Brain microvascular endothelial cell (primary cell): ENCODE measurements at regions not wholly inside any gene's neighbourhood (a gene's known extent, or its start where the extent isn't known, plus 50 kb on each side); places are given as distances from the start of the nearest gene placed in this dataset.

Experiments
- DNase-seq: peaks from one replicate; pipeline ENCODE4 v3.0.0-alpha.2; 2020
- H3K27ac ChIP-seq: fragments of 250-450 bp; sonication (Bioruptor Pico); 2 replicates; pipeline ENCODE4 v1.5.1; 2020; ENCODE audit warnings: mild to moderate bottlenecking, moderate library complexity
- H3K27me3 ChIP-seq: fragments of 250-450 bp; sonication (Bioruptor Pico); replicated peaks from 2 replicates; pipeline ENCODE4 v1.5.1; 2020; ENCODE audit warnings: mild to moderate bottlenecking
- H3K36me3 ChIP-seq: fragments of 250-450 bp; sonication (Bioruptor Pico); replicated peaks from 2 replicates; pipeline ENCODE4 v1.5.1; 2020; ENCODE audit warnings: mild to moderate bottlenecking
- H3K4me3 ChIP-seq: 2 replicates; pipeline ENCODE4 v1.5.1; 2011; ENCODE audit warnings: low read depth, mild to moderate bottlenecking, control low read depth, low read length, moderate library complexity
- in situ Hi-C: cut with HindIII; loops from 2 replicates; pipeline ENCODE4 v1.10.0; 2017; ENCODE audit warnings: low sequenced_read_pairs, low pct_ligation_motif_present
- TF ChIP-seq, protein P1 (sequence below): IDR thresholded peaks from 2 replicates; pipeline ENCODE4 v1.5.1; 2011; ENCODE audit warnings: low read depth, mild to moderate bottlenecking, moderate library complexity, low read length, control low read depth, inconsistent platforms; ENCODE audit errors: missing control alignments

DNA sequence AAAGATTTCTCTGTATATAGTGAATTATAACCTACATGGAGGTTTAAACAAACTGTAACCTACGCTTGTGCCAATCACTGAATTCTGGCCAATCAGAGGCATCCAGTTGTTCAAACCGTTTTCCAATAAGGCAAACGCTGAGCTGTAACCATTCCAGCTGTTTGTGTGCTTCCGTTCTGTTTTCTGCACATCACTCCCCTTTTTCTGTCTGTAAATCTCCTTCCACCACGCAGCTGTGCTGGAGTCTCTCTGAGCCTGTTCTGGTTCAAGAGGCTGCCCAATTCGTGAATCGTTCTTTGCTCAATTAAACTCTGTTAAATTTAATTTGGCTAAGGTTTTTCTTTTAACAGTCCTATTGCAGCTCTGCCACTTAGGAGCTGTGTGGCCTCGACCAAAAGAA is 552.5 kb downstream of the FGF9 start:
- TF ChIP-seq, protein P1, sequence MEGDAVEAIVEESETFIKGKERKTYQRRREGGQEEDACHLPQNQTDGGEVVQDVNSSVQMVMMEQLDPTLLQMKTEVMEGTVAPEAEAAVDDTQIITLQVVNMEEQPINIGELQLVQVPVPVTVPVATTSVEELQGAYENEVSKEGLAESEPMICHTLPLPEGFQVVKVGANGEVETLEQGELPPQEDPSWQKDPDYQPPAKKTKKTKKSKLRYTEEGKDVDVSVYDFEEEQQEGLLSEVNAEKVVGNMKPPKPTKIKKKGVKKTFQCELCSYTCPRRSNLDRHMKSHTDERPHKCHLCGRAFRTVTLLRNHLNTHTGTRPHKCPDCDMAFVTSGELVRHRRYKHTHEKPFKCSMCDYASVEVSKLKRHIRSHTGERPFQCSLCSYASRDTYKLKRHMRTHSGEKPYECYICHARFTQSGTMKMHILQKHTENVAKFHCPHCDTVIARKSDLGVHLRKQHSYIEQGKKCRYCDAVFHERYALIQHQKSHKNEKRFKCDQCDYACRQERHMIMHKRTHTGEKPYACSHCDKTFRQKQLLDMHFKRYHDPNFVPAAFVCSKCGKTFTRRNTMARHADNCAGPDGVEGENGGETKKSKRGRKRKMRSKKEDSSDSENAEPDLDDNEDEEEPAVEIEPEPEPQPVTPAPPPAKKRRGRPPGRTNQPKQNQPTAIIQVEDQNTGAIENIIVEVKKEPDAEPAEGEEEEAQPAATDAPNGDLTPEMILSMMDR = no peak

DNA sequence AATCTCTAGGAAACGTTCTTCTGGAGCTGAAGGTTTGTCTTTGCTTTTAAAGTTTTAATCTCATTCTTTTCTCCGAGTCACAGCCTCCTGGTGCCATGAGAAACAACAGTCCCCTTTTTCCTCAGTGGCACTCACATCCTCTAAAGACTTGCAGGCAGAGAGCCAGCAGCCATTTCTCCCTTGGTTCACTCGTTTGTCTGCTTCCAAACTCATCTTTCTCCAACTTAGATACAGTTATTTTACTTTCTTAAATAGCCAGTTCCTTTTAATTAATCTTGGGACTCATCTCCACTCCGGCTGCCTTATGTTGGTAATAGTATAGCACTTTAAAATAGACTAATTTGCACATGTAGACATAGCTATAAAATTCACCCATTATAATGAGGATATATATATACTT is 555.2 kb downstream of the FGF9 start:
- Histone ChIP-seq H3K27ac (no peak overlapping the region), H3K36me3 (no peaks in the 10 kb centered on the region), H3K4me3 (no peak overlapping the region), H3K27me3 (no peaks in the 10 kb centered on the region)
- DNase-seq = no peak
- in situ Hi-C loops = no loop called here
- TF ChIP-seq, protein P1 = no peak

More for the DNA sequence above, 552.5 kb downstream of the FGF9 start:
- in situ Hi-C loops = no loop called here
- no peak for DNase-seq
- Histone ChIP-seq H3K27ac (no peak overlapping the region), H3K4me3 (no peak overlapping the region), H3K36me3 (no peaks in the 10 kb centered on the region), H3K27me3 (no peaks in the 10 kb centered on the region)

DNA sequence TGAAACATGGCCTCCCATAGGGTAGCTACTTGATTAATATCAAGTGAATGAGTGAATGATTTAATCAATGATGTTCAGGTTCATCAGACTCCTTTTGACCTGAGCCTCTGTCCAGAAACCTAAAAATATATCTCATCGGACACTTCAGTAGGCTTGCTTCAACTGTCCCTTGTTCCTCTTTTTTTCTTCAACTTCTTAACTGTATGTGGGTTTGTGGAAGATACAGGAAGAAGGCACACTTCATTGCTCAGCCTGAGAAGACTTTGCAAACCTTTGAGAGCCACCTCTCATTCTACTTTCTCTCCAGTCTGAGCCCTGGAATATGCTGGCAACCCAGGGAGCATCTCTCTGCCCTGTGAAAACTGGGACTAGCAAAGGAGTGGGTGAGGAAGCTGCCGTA is 557.0 kb downstream of the FGF9 start:
- Histone ChIP-seq H3K27me3 (no peaks in the 10 kb centered on the region), H3K27ac (no peak overlapping the region), H3K4me3 (no peak overlapping the region), H3K36me3 (no peaks in the 10 kb centered on the region)
- no peak for DNase-seq
- in situ Hi-C loops = no loop called here
- TF ChIP-seq, protein P1 = no peak

DNA sequence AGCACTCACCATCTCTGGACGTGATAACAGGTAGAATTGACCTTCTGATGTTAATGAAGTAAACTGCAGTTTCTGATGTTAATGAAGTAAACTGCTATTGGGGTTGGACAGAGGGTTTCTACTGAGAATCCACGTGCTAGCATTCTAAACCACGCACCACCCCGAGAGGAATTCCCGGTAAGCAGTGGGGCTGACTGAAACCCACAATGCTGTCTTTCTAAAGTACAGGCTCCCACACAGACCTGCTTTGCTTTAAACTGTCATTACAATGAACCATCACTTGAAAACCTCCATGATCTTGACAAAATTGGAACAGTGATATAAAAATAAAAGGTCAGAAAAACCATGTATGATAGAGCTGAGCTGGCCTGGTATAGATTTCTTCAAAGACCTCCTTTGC is 559.0 kb downstream of the FGF9 start:
- DNase-seq = no peak
- Histone ChIP-seq H3K4me3 (no peak overlapping the region), H3K27ac (no peak overlapping the region), H3K27me3 (no peaks in the 10 kb centered on the region), H3K36me3 (no peaks in the 10 kb centered on the region)
- TF ChIP-seq, protein P1 = no peak
- in situ Hi-C loops = no loop called here

DNA sequence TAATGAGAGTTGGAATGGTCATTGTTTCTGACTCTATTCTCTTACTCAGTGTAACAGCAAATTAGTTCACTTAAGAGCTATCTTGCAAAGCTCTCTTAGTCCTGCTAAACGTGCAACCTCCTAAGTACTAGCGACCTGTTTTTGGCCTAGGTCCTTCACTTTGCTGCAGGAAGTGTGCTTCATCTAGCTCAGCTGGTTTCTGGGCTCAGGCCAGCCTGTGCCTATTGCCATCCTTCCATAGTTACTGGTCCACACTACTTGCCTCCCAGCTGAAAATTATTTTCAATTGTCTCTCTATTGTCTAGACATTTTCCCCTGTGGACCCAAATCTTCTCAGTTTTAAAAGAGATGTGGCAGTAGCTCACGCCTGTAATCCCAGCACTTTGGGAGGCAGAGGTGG is 561.3 kb downstream of the FGF9 start:
- Histone ChIP-seq H3K27me3 (no peaks in the 10 kb centered on the region), H3K36me3 (no peaks in the 10 kb centered on the region), H3K4me3 (no peak overlapping the region), H3K27ac (no peak overlapping the region)
- TF ChIP-seq, protein P1 = no peak
- in situ Hi-C loops = no loop called here
- DNase-seq = no peak

DNA sequence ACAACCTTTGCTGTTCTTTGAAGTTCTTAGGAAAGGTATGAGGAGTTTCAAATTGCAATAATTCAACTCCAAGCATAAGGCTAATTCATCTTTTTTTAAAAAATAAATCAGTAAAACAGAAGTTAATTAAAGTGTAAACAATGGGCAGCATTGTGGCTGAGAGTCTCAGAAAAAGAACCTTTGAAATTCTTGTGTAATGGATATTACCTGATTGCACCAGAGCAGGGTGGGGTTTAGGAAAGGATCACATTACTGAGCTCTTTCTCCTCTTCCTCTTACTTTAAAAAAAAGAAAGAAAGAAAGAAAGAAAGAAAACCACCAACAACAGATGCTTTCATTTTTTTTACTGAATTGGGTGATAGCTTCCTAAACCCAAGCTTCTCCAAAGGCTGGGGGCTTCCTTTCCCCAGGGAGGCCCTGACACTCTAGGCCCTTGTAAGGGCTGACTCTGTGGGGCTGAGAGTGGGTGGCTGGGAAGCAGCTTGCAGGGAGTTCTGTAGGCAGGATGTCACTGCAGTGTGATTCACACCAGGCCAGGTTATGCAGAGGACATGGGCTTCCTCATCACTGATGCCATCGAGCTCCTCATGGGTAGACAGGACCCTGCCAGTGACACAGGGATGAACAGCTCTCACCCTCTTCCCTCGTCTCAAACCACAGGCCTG is 564.5 kb downstream of the FGF9 start:
- TF ChIP-seq, protein P1 = no peak
- Histone ChIP-seq H3K27me3 (no peaks in the 10 kb centered on the region), H3K4me3 (no peak overlapping the region), H3K36me3 (no peaks in the 10 kb centered on the region), H3K27ac (no peak overlapping the region)
- in situ Hi-C loops = no loop called here
- no peak for DNase-seq
